ENCODE measurements at regions not wholly inside any gene's neighbourhood (a gene's known extent, or its start where the extent isn't known, plus 50 kb on each side); places are given as distances from the start of the nearest gene placed in this dataset.

DNA sequence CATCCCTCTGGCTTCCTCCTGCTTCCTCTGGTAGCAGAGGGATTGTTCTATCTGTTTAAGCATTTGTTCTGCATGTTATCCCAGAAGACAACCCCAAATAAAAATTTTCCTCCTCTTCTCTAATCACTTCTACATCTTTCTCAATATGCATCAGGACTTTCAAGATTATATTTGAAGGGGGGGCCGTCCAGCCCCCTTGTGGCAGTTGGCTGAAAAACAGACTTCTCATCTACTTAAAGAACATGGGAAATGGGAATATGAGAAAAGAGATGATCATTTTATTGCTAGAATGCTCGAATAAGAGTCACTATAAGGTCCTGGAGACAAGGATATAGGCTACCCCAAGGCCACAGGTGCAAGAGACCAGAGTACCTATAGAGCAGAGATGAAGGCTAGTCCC is 466.0 kb downstream of the REEP3 start:
- no peak overlapping the region for H3K4me3 ChIP-seq (ENCODE audit: low read length)
- no peak overlapping the region for H3K9ac ChIP-seq (ENCODE audit: low read length)
- no peaks in the 10 kb centered on the region for H3K27me3 ChIP-seq (ENCODE audit: control insufficient read depth, insufficient read depth, low read length)
- no peaks in the 10 kb centered on the region for H3K36me3 ChIP-seq (ENCODE audit: control insufficient read depth, insufficient read depth, low read length)
- H3K4me1 ChIP-seq (ENCODE audit: control insufficient read depth, insufficient read depth, low read length) = no peaks in the 10 kb centered on the region
- H3K27ac ChIP-seq (ENCODE audit: low read depth, low read length) = no peak overlapping the region

DNA sequence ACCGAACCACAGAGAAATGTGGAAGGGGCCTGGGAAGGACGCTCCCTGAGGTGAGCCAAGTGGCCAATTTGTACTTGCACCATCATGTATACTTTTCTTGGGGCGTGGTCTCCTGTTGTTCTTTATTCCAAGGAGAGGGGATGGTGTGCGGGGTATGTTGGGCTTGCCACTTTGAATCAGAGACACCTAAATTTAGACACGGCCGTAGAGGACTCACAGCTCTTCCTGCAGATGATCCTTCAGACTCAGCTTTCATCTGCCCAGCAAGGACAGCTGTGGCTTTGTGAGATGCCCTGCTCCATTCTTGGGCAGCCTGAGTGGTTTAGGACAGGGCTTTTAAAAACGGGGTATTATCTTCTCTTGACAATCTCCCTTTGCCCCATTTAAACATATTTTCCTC is 473.2 kb downstream of the REEP3 start:
- no peak overlapping the region for H3K4me3 ChIP-seq (ENCODE audit: low read length)
- H3K27ac ChIP-seq (ENCODE audit: low read depth, low read length) = no peak overlapping the region
- H3K9ac ChIP-seq (ENCODE audit: low read length) = no peak overlapping the region
- no peaks in the 10 kb centered on the region for H3K36me3 ChIP-seq (ENCODE audit: control insufficient read depth, insufficient read depth, low read length)
- no peaks in the 10 kb centered on the region for H3K4me1 ChIP-seq (ENCODE audit: control insufficient read depth, insufficient read depth, low read length)
- no peaks in the 10 kb centered on the region for H3K27me3 ChIP-seq (ENCODE audit: control insufficient read depth, insufficient read depth, low read length)

DNA sequence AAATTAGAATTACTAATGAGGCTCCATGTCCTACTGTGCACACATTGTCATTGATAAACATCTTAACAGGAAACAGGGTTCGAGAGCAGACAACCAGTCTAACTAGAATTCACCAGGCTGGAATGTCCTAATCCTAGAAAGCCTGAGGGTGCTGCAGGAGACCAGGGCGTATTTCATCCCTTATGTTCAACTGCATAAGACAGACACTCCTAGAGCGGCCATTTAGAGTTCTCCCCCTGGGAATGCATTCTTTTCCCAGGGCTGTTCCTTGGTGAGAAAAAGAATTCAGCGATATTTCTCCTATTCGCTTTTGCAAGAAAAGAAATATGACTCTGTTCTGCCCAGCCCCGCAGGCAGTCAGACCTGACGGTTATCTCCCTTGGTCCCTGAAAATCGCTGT is 486.0 kb downstream of the REEP3 start:
- Histone ChIP-seq H3K4me1 (ENCODE audit: control insufficient read depth, insufficient read depth, low read length) (no peaks in the 10 kb centered on the region), H3K27ac (ENCODE audit: low read depth, low read length) (no peak overlapping the region), H3K4me3 (ENCODE audit: low read length) (no peak overlapping the region), H3K27me3 (ENCODE audit: control insufficient read depth, insufficient read depth, low read length) (no peaks in the 10 kb centered on the region), H3K36me3 (ENCODE audit: control insufficient read depth, insufficient read depth, low read length) (no peaks in the 10 kb centered on the region), H3K9ac (ENCODE audit: low read length) (no peak overlapping the region)

DNA sequence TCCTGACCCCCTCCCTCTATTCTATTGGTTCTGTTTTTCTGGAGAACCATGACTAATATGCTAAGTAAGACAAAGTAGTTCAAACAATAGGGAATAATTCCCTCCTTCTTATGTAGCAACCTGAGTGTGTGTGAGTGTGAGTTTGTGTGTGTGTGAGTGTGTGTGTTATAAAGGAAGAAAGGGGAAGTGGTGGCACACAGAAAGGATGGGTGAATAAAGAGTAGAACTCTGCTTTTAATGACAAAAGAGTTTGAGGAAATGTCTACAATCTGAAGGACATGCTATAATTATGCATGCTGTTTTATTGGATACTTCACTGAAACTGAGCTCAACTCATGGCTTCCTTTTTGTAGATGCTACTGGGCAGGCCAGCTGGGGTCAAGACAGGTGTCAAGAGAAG is 489.5 kb downstream of the REEP3 start:
- Histone ChIP-seq H3K4me3 (ENCODE audit: low read length) (no peak overlapping the region), H3K27ac (ENCODE audit: low read depth, low read length) (no peak overlapping the region), H3K27me3 (ENCODE audit: control insufficient read depth, insufficient read depth, low read length) (no peaks in the 10 kb centered on the region), H3K36me3 (ENCODE audit: control insufficient read depth, insufficient read depth, low read length) (no peaks in the 10 kb centered on the region), H3K9ac (ENCODE audit: low read length) (no peak overlapping the region), H3K4me1 (ENCODE audit: control insufficient read depth, insufficient read depth, low read length) (no peaks in the 10 kb centered on the region)

DNA sequence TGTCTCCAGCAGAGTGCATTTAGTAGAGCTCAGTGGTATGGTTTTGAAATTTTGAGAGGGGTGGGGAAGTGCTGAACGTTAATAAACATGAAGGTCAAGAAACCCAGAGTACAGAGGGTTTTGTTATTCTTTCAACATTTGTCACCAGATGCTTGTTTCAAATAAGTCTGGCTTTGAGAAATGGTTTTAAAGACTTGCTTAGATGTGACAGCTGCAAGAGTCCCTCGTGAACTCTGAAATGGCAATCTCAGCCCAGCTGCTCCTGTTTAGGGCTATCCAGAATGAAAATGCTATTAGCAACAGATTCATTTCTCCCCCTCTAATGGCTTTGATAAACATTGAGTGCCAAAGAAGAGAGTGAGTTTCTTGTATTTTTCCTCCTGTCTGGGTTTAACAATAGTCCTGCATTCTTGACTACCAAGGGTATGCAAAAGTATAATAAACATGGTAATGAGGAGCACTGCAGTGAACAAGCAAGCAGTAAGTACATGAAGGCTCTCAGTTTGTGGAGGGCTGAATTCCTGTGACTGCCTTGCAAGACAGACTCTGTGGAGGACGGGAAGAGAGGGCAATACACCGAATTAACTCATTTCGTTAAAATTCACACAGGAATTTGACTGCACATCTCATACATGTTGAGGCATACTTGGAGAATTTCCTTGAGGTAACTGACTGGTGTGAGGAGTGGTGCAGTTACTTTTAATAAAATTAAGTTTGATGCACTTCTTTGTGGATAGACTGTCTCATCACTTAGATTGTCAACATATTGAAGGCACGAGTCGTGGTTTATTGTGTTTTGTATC is 490.9 kb downstream of the REEP3 start:
- Histone ChIP-seq H3K4me3 (ENCODE audit: low read length) (no peak overlapping the region), H3K36me3 (ENCODE audit: control insufficient read depth, insufficient read depth, low read length) (no peaks in the 10 kb centered on the region), H3K9ac (ENCODE audit: low read length) (no peak overlapping the region)

DNA sequence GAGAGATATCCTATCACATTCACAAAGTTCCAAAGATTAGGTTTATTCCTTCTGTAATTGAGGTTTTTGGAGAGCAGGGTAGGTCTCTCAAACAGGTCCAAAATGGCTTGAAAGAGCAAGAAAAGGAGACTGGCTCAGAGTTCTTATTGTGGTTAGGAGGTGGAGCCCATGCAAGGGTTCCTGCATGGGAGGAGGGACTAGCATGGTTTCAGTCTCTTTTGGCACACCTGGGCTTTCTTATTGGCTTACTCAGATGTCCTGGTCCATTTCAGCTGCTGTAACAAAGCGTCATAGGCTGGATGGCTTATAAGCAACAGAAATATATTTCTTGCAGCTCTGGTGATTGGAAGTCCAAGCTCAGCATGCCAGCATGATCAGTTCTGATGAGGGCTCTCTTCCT is 493.1 kb downstream of the REEP3 start:
- no peaks in the 10 kb centered on the region for H3K4me1 ChIP-seq (ENCODE audit: control insufficient read depth, insufficient read depth, low read length)
- no peak overlapping the region for H3K4me3 ChIP-seq (ENCODE audit: low read length)
- no peak overlapping the region for H3K27ac ChIP-seq (ENCODE audit: low read depth, low read length)
- H3K36me3 ChIP-seq (ENCODE audit: control insufficient read depth, insufficient read depth, low read length) = no peaks in the 10 kb centered on the region
- no peak overlapping the region for H3K9ac ChIP-seq (ENCODE audit: low read length)
- no peaks in the 10 kb centered on the region for H3K27me3 ChIP-seq (ENCODE audit: control insufficient read depth, insufficient read depth, low read length)

More for the DNA sequence above, 490.9 kb downstream of the REEP3 start:
- H3K27ac ChIP-seq (ENCODE audit: low read depth, low read length) = no peak overlapping the region
- no peaks in the 10 kb centered on the region for H3K27me3 ChIP-seq (ENCODE audit: control insufficient read depth, insufficient read depth, low read length)
- H3K4me1 ChIP-seq (ENCODE audit: control insufficient read depth, insufficient read depth, low read length) = no peaks in the 10 kb centered on the region

DNA sequence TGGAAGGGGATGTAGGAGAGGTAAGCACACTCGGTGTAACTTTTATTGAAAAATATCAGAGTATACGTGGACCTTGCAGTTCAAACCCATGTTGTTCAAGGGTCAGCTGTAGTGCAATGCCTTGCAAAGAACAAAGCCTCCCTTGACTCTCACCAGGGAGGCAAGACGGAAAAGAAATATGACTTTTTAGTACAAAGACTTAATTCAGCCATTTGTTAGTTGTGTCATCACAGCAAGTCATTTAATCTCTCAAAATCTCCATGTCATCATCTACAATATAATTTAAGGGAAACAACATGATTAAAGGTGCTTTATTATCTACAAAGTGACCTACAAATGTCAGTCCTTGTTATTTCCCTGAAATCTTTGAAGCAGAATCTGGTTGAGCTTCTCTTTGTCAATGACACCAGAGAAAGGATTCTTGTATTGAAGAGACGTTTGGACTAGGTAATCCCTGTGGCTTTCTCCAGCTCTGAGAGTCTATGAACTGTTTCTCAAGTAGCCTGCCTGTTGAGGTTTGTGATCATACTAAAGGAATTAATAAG is 502.8 kb downstream of the REEP3 start:
- H3K36me3 ChIP-seq (ENCODE audit: control insufficient read depth, insufficient read depth, low read length) = no peaks in the 10 kb centered on the region
- no peak overlapping the region for H3K4me3 ChIP-seq (ENCODE audit: low read length)
- H3K27ac ChIP-seq (ENCODE audit: low read depth, low read length) = no peak overlapping the region
- no peaks in the 10 kb centered on the region for H3K4me1 ChIP-seq (ENCODE audit: control insufficient read depth, insufficient read depth, low read length)
- H3K9ac ChIP-seq (ENCODE audit: low read length) = no peak overlapping the region
- H3K27me3 ChIP-seq (ENCODE audit: control insufficient read depth, insufficient read depth, low read length) = no peaks in the 10 kb centered on the region

DNA sequence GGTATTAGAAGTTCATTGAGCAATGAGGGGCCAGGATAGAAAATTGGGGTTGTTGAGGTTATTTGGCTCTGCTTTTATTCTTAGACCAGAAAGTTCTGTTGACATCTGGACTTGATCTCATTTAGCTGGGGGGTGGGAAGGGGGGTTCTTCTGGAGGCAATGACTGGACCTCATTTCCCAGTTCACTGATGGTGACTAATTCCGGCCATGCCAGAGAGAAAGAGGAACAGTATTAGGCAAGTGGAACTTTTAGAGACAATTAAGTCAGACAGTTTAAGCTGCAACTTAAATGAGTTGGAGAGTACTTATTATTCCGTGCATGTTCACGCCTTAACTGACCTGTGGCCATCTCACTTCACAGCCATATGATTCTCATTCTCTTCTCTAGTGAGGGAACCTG is 512.5 kb downstream of the REEP3 start:
- no peaks in the 10 kb centered on the region for H3K36me3 ChIP-seq (ENCODE audit: control insufficient read depth, insufficient read depth, low read length)

DNA sequence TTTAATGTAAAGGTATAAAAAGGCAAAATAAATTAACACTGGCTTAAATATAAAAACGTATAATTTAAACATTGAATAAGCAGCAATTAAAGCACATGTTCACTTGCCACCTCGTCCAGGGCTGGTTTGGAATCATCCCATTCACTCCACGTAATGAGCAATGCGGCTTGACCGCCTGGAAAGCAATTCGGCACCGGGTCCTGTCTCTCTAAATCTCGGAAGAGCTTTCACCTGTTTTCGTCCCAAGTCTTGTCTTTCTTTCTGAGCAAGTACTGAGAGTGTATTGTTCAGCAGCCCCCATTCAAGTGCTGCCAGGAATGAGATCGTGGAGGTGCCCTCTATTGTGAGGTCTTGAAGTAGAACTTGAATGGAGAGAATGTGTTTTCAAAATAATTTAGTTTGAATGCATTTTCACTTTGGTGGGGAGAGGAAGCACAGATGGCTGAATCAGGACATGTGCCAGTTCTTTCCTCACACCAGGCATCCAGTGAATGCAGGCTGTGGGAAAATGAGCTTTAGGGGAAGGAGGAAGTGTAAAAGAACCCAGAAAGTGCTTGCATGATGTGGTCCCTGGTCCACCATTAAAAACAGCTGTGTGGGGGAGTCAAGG is 515.2 kb downstream of the REEP3 start:
- no peaks in the 10 kb centered on the region for H3K27me3 ChIP-seq (ENCODE audit: control insufficient read depth, insufficient read depth, low read length)
- H3K36me3 ChIP-seq (ENCODE audit: control insufficient read depth, insufficient read depth, low read length) = no peaks in the 10 kb centered on the region
- H3K4me1 ChIP-seq (ENCODE audit: control insufficient read depth, insufficient read depth, low read length) = no peaks in the 10 kb centered on the region
- peak overlapping the region; percentile 29 for H3K4me3 ChIP-seq (ENCODE audit: low read length)
- H3K9ac ChIP-seq (ENCODE audit: low read length) = no peak overlapping the region
- peak overlapping the region; percentile 41 for H3K27ac ChIP-seq (ENCODE audit: low read depth, low read length)

More for the DNA sequence above, 512.5 kb downstream of the REEP3 start:
- H3K4me1 ChIP-seq (ENCODE audit: control insufficient read depth, insufficient read depth, low read length) = no peaks in the 10 kb centered on the region
- H3K27ac ChIP-seq (ENCODE audit: low read depth, low read length) = no peak overlapping the region
- no peak overlapping the region for H3K4me3 ChIP-seq (ENCODE audit: low read length)
- H3K9ac ChIP-seq (ENCODE audit: low read length) = no peak overlapping the region
- H3K27me3 ChIP-seq (ENCODE audit: control insufficient read depth, insufficient read depth, low read length) = no peaks in the 10 kb centered on the region

DNA sequence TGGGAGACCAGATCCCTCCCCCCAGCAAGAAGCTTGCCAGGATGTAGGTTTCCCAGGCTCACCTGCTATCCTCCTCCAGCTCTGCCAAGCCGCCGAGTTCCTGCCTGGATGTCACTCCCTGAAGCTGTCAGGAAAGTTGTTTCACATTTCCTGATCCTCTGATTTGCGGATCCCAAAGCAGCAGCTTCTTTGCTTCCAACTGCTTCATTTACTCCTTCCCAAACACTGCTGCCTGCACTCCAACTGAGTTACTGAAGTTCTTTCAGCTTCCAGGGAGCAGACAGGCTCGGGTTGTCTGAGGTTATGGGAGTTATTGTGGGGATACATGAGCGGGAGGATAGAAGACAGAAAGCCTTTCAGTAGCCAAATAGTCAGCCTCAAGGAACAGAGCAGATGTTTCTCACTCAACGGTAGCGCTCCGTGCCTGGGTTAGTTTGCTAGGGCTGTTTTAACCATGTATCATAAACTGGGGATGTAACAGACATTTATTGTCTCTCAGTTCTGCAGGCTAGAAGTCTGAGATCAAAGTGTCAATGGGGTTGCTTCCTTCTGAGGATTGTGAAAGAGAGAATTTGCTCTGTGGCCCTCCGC is 516.0 kb downstream of the REEP3 start:
- no peak overlapping the region for H3K9ac ChIP-seq (ENCODE audit: low read length)
- no peaks in the 10 kb centered on the region for H3K4me1 ChIP-seq (ENCODE audit: control insufficient read depth, insufficient read depth, low read length)
- no peaks in the 10 kb centered on the region for H3K27me3 ChIP-seq (ENCODE audit: control insufficient read depth, insufficient read depth, low read length)
- H3K36me3 ChIP-seq (ENCODE audit: control insufficient read depth, insufficient read depth, low read length) = no peaks in the 10 kb centered on the region
- H3K27ac ChIP-seq (ENCODE audit: low read depth, low read length) = peak overlapping the region; percentile 41
- peak overlapping the region; percentile 29 for H3K4me3 ChIP-seq (ENCODE audit: low read length)

DNA sequence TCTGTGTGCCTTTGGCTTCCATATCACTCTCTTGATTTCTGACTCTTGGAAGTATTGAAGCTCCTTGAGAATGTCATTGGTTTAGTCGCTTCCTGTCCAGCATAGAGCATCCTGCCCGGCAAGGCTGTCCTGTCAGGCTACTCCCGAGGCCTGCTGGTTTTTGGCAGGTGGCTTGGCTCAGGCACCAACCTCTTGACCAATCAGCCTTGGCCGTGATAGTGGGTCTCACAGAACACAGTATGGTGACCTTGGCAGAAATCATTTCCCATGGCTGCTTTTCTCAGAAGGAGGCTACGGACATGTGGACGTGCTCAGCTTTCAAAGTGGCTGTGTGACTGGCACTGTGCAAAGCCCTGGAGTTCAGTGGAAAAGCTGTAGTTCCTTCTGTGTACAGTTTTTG is 516.9 kb downstream of the REEP3 start:
- Histone ChIP-seq H3K9ac (ENCODE audit: low read length) (no peak overlapping the region), H3K27ac (ENCODE audit: low read depth, low read length) (no peak overlapping the region)

DNA sequence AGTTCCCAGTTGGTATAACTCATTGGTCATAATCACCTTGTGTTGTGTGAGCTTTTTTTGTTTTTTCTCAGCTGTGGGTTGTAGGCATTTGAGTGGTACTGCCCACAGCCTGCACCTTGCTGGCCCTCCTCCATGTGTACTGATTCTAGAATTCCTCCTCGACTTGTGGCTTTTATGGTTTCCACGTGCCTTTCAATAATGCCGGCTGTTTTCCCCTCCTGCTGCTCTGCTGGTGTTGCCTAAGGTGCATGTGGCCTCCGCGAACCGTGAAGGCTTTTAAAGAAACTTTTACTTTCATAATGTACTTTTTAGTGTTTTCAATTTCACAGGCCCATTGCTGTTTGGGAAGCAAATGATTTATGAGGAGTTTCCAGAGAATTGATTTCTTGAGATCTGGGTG is 518.0 kb downstream of the REEP3 start:
- no peak overlapping the region for H3K9ac ChIP-seq (ENCODE audit: low read length)
- no peaks in the 10 kb centered on the region for H3K27me3 ChIP-seq (ENCODE audit: control insufficient read depth, insufficient read depth, low read length)
- H3K4me3 ChIP-seq (ENCODE audit: low read length) = no peak overlapping the region
- no peaks in the 10 kb centered on the region for H3K36me3 ChIP-seq (ENCODE audit: control insufficient read depth, insufficient read depth, low read length)
- H3K27ac ChIP-seq (ENCODE audit: low read depth, low read length) = no peak overlapping the region
- no peaks in the 10 kb centered on the region for H3K4me1 ChIP-seq (ENCODE audit: control insufficient read depth, insufficient read depth, low read length)

More for the DNA sequence above, 516.9 kb downstream of the REEP3 start:
- H3K4me1 ChIP-seq (ENCODE audit: control insufficient read depth, insufficient read depth, low read length) = no peaks in the 10 kb centered on the region
- no peak overlapping the region for H3K4me3 ChIP-seq (ENCODE audit: low read length)
- no peaks in the 10 kb centered on the region for H3K36me3 ChIP-seq (ENCODE audit: control insufficient read depth, insufficient read depth, low read length)
- no peaks in the 10 kb centered on the region for H3K27me3 ChIP-seq (ENCODE audit: control insufficient read depth, insufficient read depth, low read length)
